ENCODE measurements at regions not wholly inside any gene's neighbourhood (a gene's known extent, or its start where the extent isn't known, plus 50 kb on each side); places are given as distances from the start of the nearest gene placed in this dataset.
"Not testable (repeated sequence)": the region's sequence is repeated elsewhere in the genome, so short reads cannot be mapped to it uniquely, and the experiment has no call there.

DNA sequence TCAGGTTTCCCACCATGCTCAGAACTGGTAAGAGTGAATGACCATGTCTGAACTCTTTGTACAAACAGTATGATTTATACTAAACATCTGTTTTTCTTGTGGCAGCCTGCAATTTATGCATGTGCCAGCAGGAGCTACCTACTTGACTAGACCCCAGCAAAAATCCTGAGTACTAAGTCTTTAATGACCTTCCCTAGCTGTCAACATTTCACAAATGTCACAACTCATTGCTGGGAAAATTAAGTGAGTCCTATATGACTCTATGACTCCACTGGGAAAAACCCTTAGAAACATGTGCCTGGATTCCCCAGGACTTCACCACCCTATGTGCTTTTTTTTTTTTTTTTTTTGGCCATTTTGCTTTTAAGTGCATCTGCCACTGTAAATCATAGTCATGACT is 1225.8 kb downstream of the SUCLG1 start:
- no peak for FAIRE-seq

DNA sequence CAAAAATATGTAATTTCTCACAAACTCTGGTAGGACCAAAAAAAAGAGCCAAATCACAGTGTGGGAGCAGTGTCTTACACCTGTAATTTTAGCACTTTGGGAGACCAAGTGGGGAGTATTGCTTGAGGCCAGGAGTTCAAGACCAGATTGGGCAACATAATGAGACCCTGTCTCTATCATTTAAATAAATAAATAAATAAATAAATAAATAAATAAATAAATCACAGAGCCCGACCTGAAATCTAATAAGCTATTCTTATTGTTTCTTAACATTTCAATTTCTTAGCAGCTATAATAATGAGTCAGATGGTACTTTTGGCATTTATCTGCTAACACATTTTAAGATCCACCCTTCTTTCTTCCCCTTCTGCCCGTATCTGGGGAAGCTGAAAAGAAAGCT is 1229.6 kb downstream of the SUCLG1 start:
- FAIRE-seq, result no peak

- FAIRE-seq, result no peak
Observed at GRCh38 chr2:83224591-83225200, 1234.4 kb downstream of the SUCLG1 start.

GRCh38 chr2:83221258-83221657 is 1237.8 kb downstream of the SUCLG1 start:
- FAIRE-seq, result no peak

DNA sequence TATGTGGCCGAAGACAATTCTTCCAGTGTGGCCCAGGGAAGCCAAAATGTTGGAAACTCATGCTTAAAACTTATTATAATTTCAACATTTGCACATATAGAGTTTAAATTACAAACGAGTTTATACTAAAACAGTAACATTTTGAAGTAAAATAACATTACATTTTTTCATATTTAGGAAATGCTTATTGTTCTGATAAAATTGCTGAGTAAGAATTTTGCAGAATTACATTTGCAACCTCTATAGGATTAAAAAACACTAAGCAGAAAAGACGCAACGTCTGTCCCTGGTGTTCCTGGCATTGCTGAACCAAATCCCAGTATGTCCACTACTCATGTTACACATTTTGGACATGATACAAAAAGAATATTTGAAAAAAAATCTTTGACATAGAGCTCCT is 1241.2 kb downstream of the SUCLG1 start:
- FAIRE-seq, result no peak

GRCh38 chr2:83196225-83196624 is 1262.9 kb downstream of the SUCLG1 start:
- no peak for FAIRE-seq

DNA sequence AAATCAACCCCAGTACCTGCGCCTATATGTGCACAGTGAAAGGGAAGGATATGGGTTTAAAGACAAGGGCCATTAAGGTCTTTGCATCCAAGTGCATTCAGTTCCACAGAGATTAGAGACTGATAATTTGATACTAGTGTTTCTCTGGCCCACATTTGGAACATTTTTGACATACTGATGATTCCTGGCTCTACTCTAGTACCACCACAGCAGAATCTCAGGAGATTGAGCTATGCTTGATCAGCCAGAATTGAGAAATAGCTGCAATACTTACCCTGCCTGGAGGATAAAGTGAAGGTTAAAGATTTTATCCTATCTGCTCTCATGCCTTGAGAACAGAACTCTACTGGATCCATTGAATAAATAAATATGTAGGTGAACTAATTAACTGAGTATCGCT is 1267.8 kb downstream of the SUCLG1 start:
- FAIRE-seq, result no peak

GRCh38 chr2:83186105-83186760 is 1272.8 kb downstream of the SUCLG1 start:
- FAIRE-seq, result no peak

GRCh38 chr2:83180862-83181530 is 1278.1 kb downstream of the SUCLG1 start:
- not testable (repeated sequence) for FAIRE-seq

GRCh38 chr2:83176539-83176938 is 1282.5 kb downstream of the SUCLG1 start:
- no peak for FAIRE-seq

DNA sequence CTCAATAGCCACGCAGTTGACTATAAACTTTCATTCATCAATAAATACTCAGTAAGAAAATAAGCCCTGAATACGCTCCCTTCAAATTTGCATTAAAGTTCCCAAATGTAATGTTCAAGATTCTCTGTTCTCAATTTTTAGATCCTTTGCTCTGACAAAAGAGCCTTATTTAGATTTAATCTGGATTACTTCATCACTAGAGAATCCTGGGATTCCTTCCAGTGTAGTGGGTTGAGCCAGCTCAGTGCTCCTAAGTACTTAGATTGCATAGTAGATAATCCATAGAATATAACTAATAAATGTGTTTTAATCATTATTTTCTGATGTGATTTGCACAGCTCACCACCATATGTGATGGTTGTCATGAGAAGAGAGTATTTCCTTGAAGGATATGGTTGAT is 1286.2 kb downstream of the SUCLG1 start:
- no peak for FAIRE-seq

DNA sequence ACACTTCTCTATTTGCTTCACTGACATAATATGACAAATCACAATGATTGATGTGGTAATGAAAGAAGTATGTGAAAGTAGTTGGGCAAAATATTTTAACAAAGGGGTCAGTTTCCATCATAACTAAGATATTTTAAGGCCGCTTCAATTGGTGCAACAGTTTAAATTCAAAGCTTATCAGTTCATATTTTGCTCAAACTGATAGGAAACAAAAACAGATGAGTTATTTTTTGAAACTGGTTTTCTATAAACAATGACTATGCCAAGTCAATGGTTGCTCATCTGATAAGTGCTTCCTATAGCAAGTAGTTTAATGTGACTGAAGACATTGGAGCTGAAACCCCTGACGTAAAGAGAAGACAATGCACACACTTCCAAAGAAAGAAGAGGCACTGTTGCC is 1290.7 kb downstream of the SUCLG1 start:
- no peak for FAIRE-seq

DNA sequence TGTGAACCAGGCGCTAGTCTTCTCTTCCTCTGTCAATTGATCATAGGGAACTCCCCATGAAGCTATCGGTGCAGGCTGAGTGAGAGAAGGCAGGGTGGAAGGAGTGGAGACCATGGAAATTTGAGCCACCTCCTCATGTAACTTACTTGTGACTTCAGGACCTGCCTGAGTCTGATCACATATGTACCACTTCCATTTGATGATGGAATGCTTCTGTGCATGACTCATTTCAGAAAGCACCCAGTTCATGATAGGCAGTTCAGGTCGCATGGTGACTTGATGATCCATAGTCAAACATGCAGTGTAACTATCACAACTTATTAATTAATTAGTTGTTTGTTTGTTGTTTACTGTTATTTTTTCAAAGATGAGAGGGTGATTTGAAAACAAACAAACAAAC is 1296.7 kb downstream of the SUCLG1 start:
- no peak for FAIRE-seq

DNA sequence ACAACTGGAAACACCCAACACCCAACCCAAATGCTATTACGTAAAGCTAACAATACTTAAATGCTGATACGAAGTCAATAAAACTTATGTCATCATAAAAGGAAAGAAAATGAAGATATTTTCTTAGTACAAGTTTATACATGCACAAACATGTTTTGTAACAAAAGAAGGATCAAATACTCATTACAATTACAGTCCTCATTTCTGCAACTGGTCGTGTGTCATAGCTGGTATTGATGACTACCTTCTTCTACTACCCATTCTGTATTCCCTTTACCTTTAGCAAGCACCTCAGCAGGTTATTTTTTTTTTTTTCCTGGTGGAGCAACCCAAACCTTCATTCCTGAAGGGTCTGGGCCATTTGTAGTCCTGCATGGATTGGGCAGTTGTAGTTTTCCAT is 1298.5 kb downstream of the SUCLG1 start:
- no peak for FAIRE-seq

- FAIRE-seq, result no peak
Observed at GRCh38 chr2:83155826-83156225, 1303.3 kb downstream of the SUCLG1 start.

GRCh38 chr2:83143946-83144345 is 1315.1 kb downstream of the SUCLG1 start:
- FAIRE-seq, result no peak

DNA sequence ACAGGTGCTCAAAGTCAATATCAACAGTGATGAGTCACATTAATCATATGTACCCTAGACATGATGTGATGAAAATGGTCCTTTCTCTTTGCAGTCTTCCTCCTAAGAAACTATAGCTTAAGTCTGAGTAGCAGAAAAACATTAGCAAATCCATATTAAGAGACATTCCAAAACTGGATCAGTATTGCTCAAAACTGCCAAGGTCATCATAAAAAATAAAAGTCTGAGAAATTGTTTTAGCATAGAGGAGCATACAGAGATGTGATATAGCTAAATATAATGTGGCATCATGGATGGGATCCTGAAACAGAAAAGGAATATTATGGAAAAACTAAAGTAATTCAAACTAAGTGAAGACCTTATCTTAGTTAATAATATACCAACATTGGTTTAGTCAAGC is 1316.1 kb downstream of the SUCLG1 start:
- FAIRE-seq, result no peak

GRCh38 chr2:83115606-83116005 is 1343.5 kb downstream of the SUCLG1 start:
- FAIRE-seq, result no peak

- no peak for FAIRE-seq
Observed at GRCh38 chr2:83115155-83115554, 1343.9 kb downstream of the SUCLG1 start.

- FAIRE-seq, result no peak
Observed at GRCh38 chr2:83113953-83114352, 1345.1 kb downstream of the SUCLG1 start.

GRCh38 chr2:83112858-83113257 is 1346.2 kb downstream of the SUCLG1 start:
- FAIRE-seq, result no peak

DNA sequence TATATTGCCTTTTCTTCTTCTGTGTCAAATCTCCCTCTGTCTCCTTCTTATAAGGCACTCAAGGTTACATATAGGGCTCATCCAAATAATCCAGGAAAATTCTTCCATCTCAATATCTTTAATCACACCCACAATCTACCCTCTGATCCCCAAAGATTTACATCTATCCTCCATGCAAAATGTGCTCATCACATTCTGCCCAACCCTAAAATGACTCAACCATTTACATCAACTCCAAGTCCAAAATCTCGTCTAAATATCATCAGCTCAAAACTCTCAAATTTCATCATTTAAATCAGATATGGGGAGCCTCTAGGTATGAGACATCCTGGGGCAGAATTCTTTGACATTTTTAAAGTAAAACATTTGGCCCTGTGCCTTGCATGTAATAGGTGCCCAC is 1349.8 kb downstream of the SUCLG1 start:
- FAIRE-seq, result no peak

DNA sequence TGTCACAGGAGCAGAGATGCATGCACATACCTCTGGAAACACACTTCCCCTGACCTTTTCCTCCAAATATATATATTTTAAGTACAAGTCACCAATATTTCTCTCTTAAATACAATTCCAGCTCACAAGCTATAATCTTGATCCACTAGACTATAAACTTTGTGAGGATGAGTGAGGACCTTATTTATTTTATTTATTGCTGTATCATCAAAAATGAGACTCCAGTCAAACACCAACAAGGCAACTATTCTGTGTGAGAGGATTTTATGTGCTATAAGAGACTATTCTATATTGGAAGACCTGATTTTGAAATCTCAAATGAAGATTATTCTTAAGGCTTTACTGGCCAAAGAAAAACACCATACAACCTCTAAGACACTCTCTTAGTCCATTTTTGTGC is 1352.2 kb downstream of the SUCLG1 start:
- no peak for FAIRE-seq

DNA sequence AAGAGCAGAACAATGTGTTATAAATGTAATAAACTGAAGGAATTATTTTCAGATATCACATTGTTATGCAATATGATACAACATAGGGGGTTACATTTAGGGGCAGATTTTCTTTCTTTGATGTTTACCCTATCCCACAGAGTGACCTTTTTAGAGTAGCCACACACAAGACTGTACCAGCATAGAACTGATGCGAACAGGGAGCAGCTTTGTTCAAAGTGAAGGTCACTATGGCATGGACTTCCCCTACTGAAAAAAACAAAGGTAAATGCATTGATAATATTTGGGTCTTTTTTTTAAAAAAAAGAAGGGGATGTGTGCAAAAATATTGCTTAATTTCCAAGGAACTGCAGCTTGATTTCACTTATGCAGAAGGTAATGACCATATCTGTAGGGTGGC is 1354.9 kb downstream of the SUCLG1 start:
- no peak for FAIRE-seq

Data from colon (tissue), 2 donors.